ENCODE measurements at regions not wholly inside any gene's neighbourhood (a gene's known extent, or its start where the extent isn't known, plus 50 kb on each side); places are given as distances from the start of the nearest gene placed in this dataset.

DNA sequence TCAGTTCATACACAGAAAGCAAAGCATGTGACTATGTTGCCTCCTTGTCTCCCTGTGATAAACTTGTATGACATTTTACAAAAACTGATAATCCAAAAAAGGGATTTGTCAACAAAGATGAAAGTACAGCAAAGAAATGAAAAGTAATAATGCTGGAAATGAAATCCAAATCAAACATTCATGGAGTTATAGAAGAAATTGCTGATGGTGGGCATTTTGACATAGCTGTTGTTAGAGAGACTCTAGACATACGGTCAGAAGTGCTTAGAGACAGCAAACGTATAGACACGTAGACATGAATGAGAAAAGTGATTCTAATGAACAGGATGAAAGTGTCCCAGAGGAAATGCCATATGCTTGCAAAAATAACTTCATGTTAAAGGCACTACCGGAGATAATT lies 186.9 kb upstream of the RGMB start:
- H3K27ac Mint-ChIP-seq = no peak overlapping the region
- Histone ChIP-seq H3K9me3 (ENCODE audit: control extremely low read depth in 1 of 3, control insufficient read depth in 2 of 3, insufficient read depth in 1 of 3, low read length in 2 of 3) (peaks cover 0 to 3% (median 0%) of the 10 kb centered on the region in 3 donors), H3K9ac (ENCODE audit: low read length) (no peak overlapping the region), H3K36me3 (replicated peaks in 1 of 2; ENCODE audit: control extremely low read depth in 1 of 2, control insufficient read depth in 1 of 2, extremely low read depth in 1 of 2, insufficient read depth in 2 of 2, low read length in 1 of 2) (no peaks in the 10 kb centered on the region), H3K27me3 (replicated peaks in 1 of 4; ENCODE audit: control extremely low read depth in 1 of 4, control insufficient read depth in 3 of 4, insufficient read depth in 4 of 4, low read length in 3 of 4) (no peaks in the 10 kb centered on the region), H3K4me1 (ENCODE audit: control insufficient read depth in 2 of 2, insufficient read depth in 2 of 2, low read length in 2 of 2) (no peaks in the 10 kb centered on the region), H3K4me3 (ENCODE audit: control extremely low read depth in 1 of 5, extremely low read depth in 1 of 5, insufficient read depth in 1 of 5, low read depth in 2 of 5, low read length in 4 of 5) (no peak overlapping the region), H3K27ac (ENCODE audit: low read length in 2 of 2) (no peak overlapping the region), H2AFZ (ENCODE audit: insufficient read depth, low read depth, low read length, poor library complexity, severe bottlenecking) (no peak overlapping the region), H3K79me2 (ENCODE audit: control insufficient read depth, insufficient read depth, low read length) (no peaks in the 10 kb centered on the region), H3K4me2 (replicated peaks; ENCODE audit: low read depth, low read length, poor library complexity, severe bottlenecking) (no peak overlapping the region), H4K20me1 (ENCODE audit: control insufficient read depth, insufficient read depth, low read length, poor library complexity, severe bottlenecking) (no peaks in the 10 kb centered on the region)
- ATAC-seq (ENCODE audit: low read depth) (no peak), DNase-seq (no peak)
- POLR2A ChIA-PET = no interaction called here
- intact Hi-C loops (cut with micrococcal nuclease) = no loop called here
- 81% methylated on average over 3 of the region's 4 CpGs for WGBS (ENCODE audit: insufficient coverage)
- H3K9me3 Mint-ChIP-seq (ENCODE audit: insufficient read depth) = no peaks in the 10 kb centered on the region
- H3K27me3 Mint-ChIP-seq = no peaks in the 10 kb centered on the region
- TF ChIP-seq EZH2 (IDR thresholded peaks at IDR 0.05; ENCODE audit: borderline replicate concordance, insufficient read depth, low read depth, low read length, poor library complexity, severe bottlenecking) (no peak), CTCF (IDR thresholded peaks at IDR 0.05) (no peak)
- H3K4me3 Mint-ChIP-seq = no peak overlapping the region
- H3K4me1 Mint-ChIP-seq = no peaks in the 10 kb centered on the region
- CTCF ChIA-PET = no interaction called here

GRCh38 chr5:98587166-98587565 lies 186.3 kb upstream of the RGMB start:
- Histone ChIP-seq H3K4me1 (ENCODE audit: control insufficient read depth in 2 of 2, insufficient read depth in 2 of 2, low read length in 2 of 2) (no peaks in the 10 kb centered on the region), H4K20me1 (ENCODE audit: control insufficient read depth, insufficient read depth, low read length, poor library complexity, severe bottlenecking) (no peaks in the 10 kb centered on the region), H3K9me3 (ENCODE audit: control extremely low read depth in 1 of 3, control insufficient read depth in 2 of 3, insufficient read depth in 1 of 3, low read length in 2 of 3) (peaks cover 0 to 3% (median 0%) of the 10 kb centered on the region in 3 donors), H3K4me3 (ENCODE audit: control extremely low read depth in 1 of 5, extremely low read depth in 1 of 5, insufficient read depth in 1 of 5, low read depth in 2 of 5, low read length in 4 of 5) (no peak overlapping the region), H3K36me3 (replicated peaks in 1 of 2; ENCODE audit: control extremely low read depth in 1 of 2, control insufficient read depth in 1 of 2, extremely low read depth in 1 of 2, insufficient read depth in 2 of 2, low read length in 1 of 2) (no peaks in the 10 kb centered on the region), H3K9ac (ENCODE audit: low read length) (no peak overlapping the region), H3K79me2 (ENCODE audit: control insufficient read depth, insufficient read depth, low read length) (no peaks in the 10 kb centered on the region), H2AFZ (ENCODE audit: insufficient read depth, low read depth, low read length, poor library complexity, severe bottlenecking) (no peak overlapping the region), H3K27ac (ENCODE audit: low read length in 2 of 2) (no peak overlapping the region), H3K27me3 (replicated peaks in 1 of 4; ENCODE audit: control extremely low read depth in 1 of 4, control insufficient read depth in 3 of 4, insufficient read depth in 4 of 4, low read length in 3 of 4) (no peaks in the 10 kb centered on the region), H3K4me2 (replicated peaks; ENCODE audit: low read depth, low read length, poor library complexity, severe bottlenecking) (no peak overlapping the region)
- H3K27me3 Mint-ChIP-seq = no peaks in the 10 kb centered on the region
- no peaks in the 10 kb centered on the region for H3K9me3 Mint-ChIP-seq (ENCODE audit: insufficient read depth)
- H3K4me3 Mint-ChIP-seq = no peak overlapping the region
- ChIA-PET CTCF (no interaction called here), POLR2A (no interaction called here)
- DNase-seq (no peak), ATAC-seq (ENCODE audit: low read depth) (no peak)
- no peaks in the 10 kb centered on the region for H3K4me1 Mint-ChIP-seq
- 92% methylated on average over 2 of the region's 5 CpGs for WGBS (ENCODE audit: insufficient coverage)
- TF ChIP-seq CTCF (IDR thresholded peaks at IDR 0.05) (no peak), EZH2 (IDR thresholded peaks at IDR 0.05; ENCODE audit: borderline replicate concordance, insufficient read depth, low read depth, low read length, poor library complexity, severe bottlenecking) (no peak)
- H3K27ac Mint-ChIP-seq = no peak overlapping the region
- intact Hi-C loops (cut with micrococcal nuclease) = no loop called here
